T-helper 1 cell treated with Interleukin-12 subunit alpha and Interleukin-12 subunit beta and Interleukin-4 antibody, amounts not matched to agents 30 μg/mL and 1 μg/mL, for 36 hours (primary cell): ENCODE measurements at regions not wholly inside any gene's neighbourhood (a gene's known extent, or its start where the extent isn't known, plus 50 kb on each side); places are given as distances from the start of the nearest gene placed in this dataset.

Experiments
- H3K27ac Mint-ChIP-seq: one replicate; pipeline ENCODE4 v1.8.0; 2021; ENCODE audit warnings: mild to moderate bottlenecking, mixed read lengths
- H3K27me3 Mint-ChIP-seq: one replicate; pipeline ENCODE4 v1.8.0; 2021; ENCODE audit warnings: low read depth, mixed read lengths
- H3K36me3 Mint-ChIP-seq: one replicate; pipeline ENCODE4 v1.8.0; 2021; ENCODE audit warnings: low read depth, mixed read lengths
- H3K4me1 Mint-ChIP-seq: one replicate; pipeline ENCODE4 v1.8.0; 2021; ENCODE audit warnings: low read depth, mixed read lengths
- H3K4me3 Mint-ChIP-seq: one replicate; pipeline ENCODE4 v1.8.0; 2021; ENCODE audit warnings: mild to moderate bottlenecking, moderate library complexity, mixed read lengths
- H3K9me3 Mint-ChIP-seq: one replicate; pipeline ENCODE4 v1.8.0; 2021; ENCODE audit warnings: mixed read lengths

- no peaks in the 10 kb centered on the region for H3K4me1 Mint-ChIP-seq
- H3K36me3 Mint-ChIP-seq, result no peaks in the 10 kb centered on the region
- no peaks in the 10 kb centered on the region for H3K27me3 Mint-ChIP-seq
- H3K9me3 Mint-ChIP-seq, result no peaks in the 10 kb centered on the region
- no peak overlapping the region for H3K4me3 Mint-ChIP-seq
- H3K27ac Mint-ChIP-seq, result no peak overlapping the region
These were observed 244.4 kb upstream of the TUT7 start for GRCh38 chr9:86598411-86599239.

- no peak overlapping the region for H3K4me3 Mint-ChIP-seq
- H3K27ac Mint-ChIP-seq, result no peak overlapping the region
- no peaks in the 10 kb centered on the region for H3K4me1 Mint-ChIP-seq
- H3K36me3 Mint-ChIP-seq, result no peaks in the 10 kb centered on the region
- no peaks in the 10 kb centered on the region for H3K9me3 Mint-ChIP-seq
- no peaks in the 10 kb centered on the region for H3K27me3 Mint-ChIP-seq
These were observed 240.5 kb upstream of the TUT7 start for GRCh38 chr9:86594724-86595123.

- no peaks in the 10 kb centered on the region for H3K9me3 Mint-ChIP-seq
- no peak overlapping the region for H3K4me3 Mint-ChIP-seq
- H3K27ac Mint-ChIP-seq, result no peak overlapping the region
- H3K36me3 Mint-ChIP-seq, result no peaks in the 10 kb centered on the region
- H3K4me1 Mint-ChIP-seq, result peaks cover under 1% of the 10 kb centered on the region
- H3K27me3 Mint-ChIP-seq, result peaks cover 2% of the 10 kb centered on the region
These were observed 237.3 kb upstream of the TUT7 start for GRCh38 chr9:86591472-86591871.

GRCh38 chr9:86589730-86590129 lies 235.5 kb upstream of the TUT7 start:
- Mint-ChIP-seq H3K9me3 (no peaks in the 10 kb centered on the region), H3K27ac (no peak overlapping the region), H3K4me1 (peaks cover 6% of the 10 kb centered on the region), H3K27me3 (peaks cover 3% of the 10 kb centered on the region), H3K4me3 (no peak overlapping the region), H3K36me3 (no peaks in the 10 kb centered on the region)

GRCh38 chr9:86589273-86589672 lies 235.1 kb upstream of the TUT7 start:
- peaks cover 3% of the 10 kb centered on the region for H3K27me3 Mint-ChIP-seq
- H3K4me3 Mint-ChIP-seq, result no peak overlapping the region
- H3K36me3 Mint-ChIP-seq, result no peaks in the 10 kb centered on the region
- H3K4me1 Mint-ChIP-seq, result peaks cover 6% of the 10 kb centered on the region
- no peaks in the 10 kb centered on the region for H3K9me3 Mint-ChIP-seq
- no peak overlapping the region for H3K27ac Mint-ChIP-seq

- peaks cover 3% of the 10 kb centered on the region for H3K27me3 Mint-ChIP-seq
- peak overlapping the region; percentile 9 for H3K4me3 Mint-ChIP-seq
- no peaks in the 10 kb centered on the region for H3K36me3 Mint-ChIP-seq
- H3K4me1 Mint-ChIP-seq, result peaks cover 6% of the 10 kb centered on the region
- H3K9me3 Mint-ChIP-seq, result no peaks in the 10 kb centered on the region
- no peak overlapping the region for H3K27ac Mint-ChIP-seq
These were observed 231.9 kb upstream of the TUT7 start for GRCh38 chr9:86586144-86586494.

- Mint-ChIP-seq H3K36me3 (no peaks in the 10 kb centered on the region), H3K27ac (peak overlapping the region; percentile 10), H3K27me3 (peaks cover 3% of the 10 kb centered on the region), H3K9me3 (no peaks in the 10 kb centered on the region), H3K4me3 (peak overlapping the region; percentile 78), H3K4me1 (peaks cover 6% of the 10 kb centered on the region)
These were observed 231.4 kb upstream of the TUT7 start for GRCh38 chr9:86585422-86586143.

- Mint-ChIP-seq H3K9me3 (no peaks in the 10 kb centered on the region), H3K36me3 (no peaks in the 10 kb centered on the region), H3K4me3 (no peak overlapping the region), H3K27ac (no peak overlapping the region), H3K27me3 (no peaks in the 10 kb centered on the region), H3K4me1 (peaks cover 3% of the 10 kb centered on the region)
These were observed 226.5 kb upstream of the TUT7 start for GRCh38 chr9:86580688-86581087.

GRCh38 chr9:86578722-86579121 lies 224.5 kb upstream of the TUT7 start:
- Mint-ChIP-seq H3K27ac (no peak overlapping the region), H3K4me1 (no peaks in the 10 kb centered on the region), H3K27me3 (no peaks in the 10 kb centered on the region), H3K9me3 (no peaks in the 10 kb centered on the region), H3K4me3 (no peak overlapping the region), H3K36me3 (no peaks in the 10 kb centered on the region)

GRCh38 chr9:86577420-86578333 lies 223.5 kb upstream of the TUT7 start:
- Mint-ChIP-seq H3K36me3 (no peaks in the 10 kb centered on the region), H3K9me3 (no peaks in the 10 kb centered on the region), H3K4me1 (no peaks in the 10 kb centered on the region), H3K27me3 (no peaks in the 10 kb centered on the region), H3K27ac (no peak overlapping the region), H3K4me3 (no peak overlapping the region)

- no peaks in the 10 kb centered on the region for H3K4me1 Mint-ChIP-seq
- H3K36me3 Mint-ChIP-seq, result no peaks in the 10 kb centered on the region
- H3K27ac Mint-ChIP-seq, result no peak overlapping the region
- no peak overlapping the region for H3K4me3 Mint-ChIP-seq
- H3K9me3 Mint-ChIP-seq, result no peaks in the 10 kb centered on the region
- no peaks in the 10 kb centered on the region for H3K27me3 Mint-ChIP-seq
These were observed 221.8 kb upstream of the TUT7 start for GRCh38 chr9:86575825-86576525.

- Mint-ChIP-seq H3K27ac (no peak overlapping the region), H3K27me3 (no peaks in the 10 kb centered on the region), H3K4me3 (no peak overlapping the region), H3K9me3 (no peaks in the 10 kb centered on the region), H3K4me1 (no peaks in the 10 kb centered on the region), H3K36me3 (no peaks in the 10 kb centered on the region)
These were observed 220.9 kb upstream of the TUT7 start for GRCh38 chr9:86575137-86575536.

- Mint-ChIP-seq H3K36me3 (no peaks in the 10 kb centered on the region), H3K27ac (no peak overlapping the region), H3K9me3 (no peaks in the 10 kb centered on the region), H3K27me3 (no peaks in the 10 kb centered on the region), H3K4me3 (no peak overlapping the region), H3K4me1 (no peaks in the 10 kb centered on the region)
These were observed 219.7 kb upstream of the TUT7 start for GRCh38 chr9:86573886-86574285.

- Mint-ChIP-seq H3K27me3 (no peaks in the 10 kb centered on the region), H3K27ac (no peak overlapping the region), H3K4me3 (no peak overlapping the region), H3K36me3 (no peaks in the 10 kb centered on the region), H3K9me3 (no peaks in the 10 kb centered on the region), H3K4me1 (no peaks in the 10 kb centered on the region)
These were observed 218.7 kb upstream of the TUT7 start for GRCh38 chr9:86572904-86573303.
